ENCODE measurements at regions not wholly inside any gene's neighbourhood (a gene's known extent, or its start where the extent isn't known, plus 50 kb on each side); places are given as distances from the start of the nearest gene placed in this dataset.
"Not testable (repeated sequence)": the region's sequence is repeated elsewhere in the genome, so short reads cannot be mapped to it uniquely, and the experiment has no call there.

DNA sequence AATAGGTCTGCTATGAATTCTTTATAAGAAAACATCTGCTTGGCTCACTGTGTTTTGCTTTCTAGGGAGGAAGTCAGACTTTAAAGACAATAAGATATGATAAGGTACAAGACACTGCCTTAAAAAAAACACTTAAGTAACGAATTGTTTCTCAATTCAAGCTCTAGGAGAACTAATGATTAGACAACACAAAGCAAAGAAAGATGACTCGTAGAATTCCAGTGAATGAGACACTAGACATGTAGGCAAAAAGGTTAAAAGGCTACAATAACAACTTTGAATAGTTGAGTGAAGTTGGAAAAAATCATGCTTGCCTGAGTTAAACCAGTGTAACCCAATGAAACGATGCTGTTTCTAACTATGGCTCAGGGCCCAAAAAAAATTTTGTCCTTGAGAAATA is 344.4 kb upstream of the ACTRT1 start:
- no peak for DNase-seq (ENCODE audit: low read depth)
- H3K4me3 ChIP-seq (ENCODE audit: low read depth, low read length), result no peak overlapping the region
- TF ChIP-seq, protein P1, sequence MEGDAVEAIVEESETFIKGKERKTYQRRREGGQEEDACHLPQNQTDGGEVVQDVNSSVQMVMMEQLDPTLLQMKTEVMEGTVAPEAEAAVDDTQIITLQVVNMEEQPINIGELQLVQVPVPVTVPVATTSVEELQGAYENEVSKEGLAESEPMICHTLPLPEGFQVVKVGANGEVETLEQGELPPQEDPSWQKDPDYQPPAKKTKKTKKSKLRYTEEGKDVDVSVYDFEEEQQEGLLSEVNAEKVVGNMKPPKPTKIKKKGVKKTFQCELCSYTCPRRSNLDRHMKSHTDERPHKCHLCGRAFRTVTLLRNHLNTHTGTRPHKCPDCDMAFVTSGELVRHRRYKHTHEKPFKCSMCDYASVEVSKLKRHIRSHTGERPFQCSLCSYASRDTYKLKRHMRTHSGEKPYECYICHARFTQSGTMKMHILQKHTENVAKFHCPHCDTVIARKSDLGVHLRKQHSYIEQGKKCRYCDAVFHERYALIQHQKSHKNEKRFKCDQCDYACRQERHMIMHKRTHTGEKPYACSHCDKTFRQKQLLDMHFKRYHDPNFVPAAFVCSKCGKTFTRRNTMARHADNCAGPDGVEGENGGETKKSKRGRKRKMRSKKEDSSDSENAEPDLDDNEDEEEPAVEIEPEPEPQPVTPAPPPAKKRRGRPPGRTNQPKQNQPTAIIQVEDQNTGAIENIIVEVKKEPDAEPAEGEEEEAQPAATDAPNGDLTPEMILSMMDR (IDR thresholded peaks at IDR 0.05; ENCODE audit: low read depth, low read length, missing control alignments), result no peak

DNA sequence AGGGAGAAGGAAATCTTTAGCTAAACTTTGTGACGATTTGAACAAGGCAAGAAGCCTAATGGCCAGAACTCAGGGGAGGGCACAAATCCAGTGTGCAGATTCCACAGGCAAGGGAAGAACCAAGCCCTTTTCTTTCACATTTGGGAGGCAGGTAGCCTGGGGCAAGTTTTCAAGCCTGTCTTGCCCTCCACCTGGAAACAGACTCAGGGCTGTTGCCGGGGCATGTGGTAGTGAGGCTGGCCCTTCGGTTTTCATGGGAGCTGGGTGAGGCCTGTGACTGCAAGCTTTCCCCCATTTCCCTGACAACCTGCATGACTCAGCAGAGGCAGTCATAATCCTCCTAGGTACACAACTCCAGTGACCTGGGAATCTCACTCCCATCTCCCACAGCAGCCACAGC is 331.6 kb upstream of the ACTRT1 start:
- not testable (repeated sequence) for DNase-seq (ENCODE audit: low read depth); H3K4me3 ChIP-seq (ENCODE audit: low read depth, low read length)

DNA sequence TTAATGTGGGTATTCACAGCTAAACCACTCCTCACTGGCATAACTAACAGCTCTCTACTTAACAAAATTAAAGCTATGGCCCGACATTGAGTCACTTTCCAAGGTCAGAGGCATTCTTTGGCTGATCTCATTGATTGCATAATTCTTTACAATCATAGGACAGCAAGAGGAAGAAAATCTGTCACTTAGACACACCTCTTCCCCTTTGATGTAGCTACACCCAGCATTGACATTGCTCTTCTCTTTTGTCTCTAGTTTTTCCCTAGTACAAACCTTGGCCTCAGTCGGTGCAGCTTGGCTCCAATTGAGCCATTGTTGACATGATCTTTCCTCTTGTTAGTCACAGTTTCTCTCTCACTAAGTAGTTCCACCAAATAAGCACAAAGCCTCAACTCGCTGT is 313.3 kb upstream of the ACTRT1 start:
- H3K4me3 ChIP-seq (ENCODE audit: low read depth, low read length), result no peak overlapping the region
- DNase-seq (ENCODE audit: low read depth), result no peak
- TF ChIP-seq, protein P1 (IDR thresholded peaks at IDR 0.05; ENCODE audit: low read depth, low read length, missing control alignments), result no peak

DNA sequence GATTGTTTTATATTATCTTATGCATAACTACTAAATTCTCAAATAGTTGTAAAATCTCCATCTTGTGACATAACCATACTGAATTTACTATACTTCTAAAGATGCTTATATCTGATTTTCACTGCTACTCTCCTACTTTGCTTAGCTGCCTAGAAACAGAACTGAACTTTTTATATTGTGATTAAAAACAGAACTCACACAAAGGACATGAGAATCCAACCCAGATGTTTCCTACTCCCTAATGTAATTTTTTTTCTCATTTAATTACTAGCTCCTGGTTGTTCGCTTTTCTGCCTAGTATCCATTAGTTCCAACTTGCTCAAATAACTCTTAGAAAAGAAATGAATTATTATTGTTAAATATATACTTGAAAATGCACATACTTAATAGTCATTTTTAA is 283.5 kb upstream of the ACTRT1 start:
- no peak overlapping the region for H3K4me3 ChIP-seq (ENCODE audit: low read depth, low read length)
- no peak for DNase-seq (ENCODE audit: low read depth)
- TF ChIP-seq, protein P1 (IDR thresholded peaks at IDR 0.05; ENCODE audit: low read depth, low read length, missing control alignments), result no peak

DNA sequence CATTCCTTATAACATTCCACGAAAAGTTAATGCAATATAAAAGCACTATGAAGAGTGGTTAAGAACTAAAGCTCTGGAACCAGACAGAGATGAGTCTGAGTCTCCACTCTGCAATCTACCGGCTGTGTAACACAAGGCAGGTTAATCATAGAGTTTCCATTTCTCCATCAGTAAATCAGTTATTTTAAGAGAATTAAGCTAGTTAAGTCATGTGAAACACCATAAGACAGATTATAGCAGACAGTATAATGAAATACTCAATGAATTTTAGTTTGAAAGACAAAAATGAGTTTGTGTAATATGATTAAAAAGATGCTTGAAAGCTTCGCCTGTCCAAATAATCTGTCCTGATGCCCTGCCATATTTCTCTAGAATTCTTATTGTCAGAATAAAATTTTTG is 282.6 kb upstream of the ACTRT1 start:
- DNase-seq (ENCODE audit: low read depth), result no peak
- H3K4me3 ChIP-seq (ENCODE audit: low read depth, low read length), result no peak overlapping the region
- TF ChIP-seq, protein P1 (IDR thresholded peaks at IDR 0.05; ENCODE audit: low read depth, low read length, missing control alignments), result no peak

DNA sequence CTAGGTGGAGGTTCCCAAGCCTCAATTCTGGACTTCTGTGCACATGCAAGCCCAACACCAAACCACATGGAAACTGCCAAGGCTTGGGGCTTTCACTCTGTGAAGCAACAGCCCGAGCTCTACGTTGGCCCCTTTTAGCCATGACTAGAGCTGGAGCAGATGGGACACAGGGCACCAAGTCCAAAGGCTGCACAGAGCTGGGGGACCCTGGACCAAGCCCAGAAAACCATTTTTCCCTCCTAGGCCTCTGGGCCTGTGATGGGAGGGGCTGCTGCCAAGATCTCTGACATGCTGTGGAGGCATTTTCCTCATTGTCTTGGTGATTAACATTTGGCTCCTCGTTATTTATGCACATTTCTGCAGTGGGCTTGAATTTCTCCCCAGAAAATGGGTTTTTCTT is 258.7 kb upstream of the ACTRT1 start:
- TF ChIP-seq, protein P1 (IDR thresholded peaks at IDR 0.05; ENCODE audit: low read depth, low read length, missing control alignments), result no peak
- no peak for DNase-seq (ENCODE audit: low read depth)
- no peak overlapping the region for H3K4me3 ChIP-seq (ENCODE audit: low read depth, low read length)

DNA sequence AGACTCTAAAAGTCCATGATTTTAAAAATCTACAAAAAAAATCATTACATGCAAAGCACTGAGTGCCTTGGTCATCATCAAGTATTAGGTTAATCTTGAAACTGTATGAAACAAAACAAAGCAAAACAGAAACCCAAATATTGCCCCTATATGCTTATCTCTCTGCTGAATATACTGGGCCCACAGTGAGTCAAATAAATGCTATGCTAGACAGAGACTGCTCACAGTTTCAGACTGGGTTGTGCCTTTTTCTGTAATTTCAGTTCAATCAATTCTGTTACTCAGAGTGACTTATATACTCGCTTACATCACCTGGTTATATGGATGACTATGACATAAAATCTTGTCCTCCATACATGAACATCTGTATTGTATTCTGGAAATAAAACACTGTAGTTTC is 257.1 kb upstream of the ACTRT1 start:
- no peak overlapping the region for H3K4me3 ChIP-seq (ENCODE audit: low read depth, low read length)
- no peak for DNase-seq (ENCODE audit: low read depth)
- TF ChIP-seq, protein P1 (IDR thresholded peaks at IDR 0.05; ENCODE audit: low read depth, low read length, missing control alignments), result no peak

DNA sequence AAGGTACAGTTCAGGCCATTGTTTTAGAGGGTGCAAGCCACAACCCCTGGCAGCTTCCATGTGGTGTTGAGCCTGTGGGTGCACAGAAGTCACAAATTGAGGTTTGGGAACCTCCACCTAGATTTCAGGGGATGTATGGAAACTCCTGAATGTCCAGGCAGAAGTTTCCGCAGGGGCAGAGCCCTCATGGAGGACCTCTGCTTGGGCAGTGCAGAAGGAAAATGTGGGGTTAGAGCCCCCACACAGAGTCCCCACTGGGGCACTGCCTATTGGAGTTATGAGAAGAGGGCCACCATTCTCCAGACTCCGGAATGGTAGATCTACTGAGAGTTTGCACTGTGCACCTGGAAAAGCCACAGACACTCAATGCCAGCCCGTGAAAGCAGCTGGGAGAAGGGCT is 242.0 kb upstream of the ACTRT1 start:
- TF ChIP-seq, protein P1 (IDR thresholded peaks at IDR 0.05; ENCODE audit: low read depth, low read length, missing control alignments), result no peak

More for the DNA sequence above, 242.0 kb upstream of the ACTRT1 start:
- DNase-seq (ENCODE audit: low read depth), result no peak
- H3K4me3 ChIP-seq (ENCODE audit: low read depth, low read length), result no peak overlapping the region

Measured in GM12864 (cell line).